Upper lobe of left lung (tissue), 6 donors: ENCODE measurements at regions not wholly inside any gene's neighbourhood (a gene's known extent, or its start where the extent isn't known, plus 50 kb on each side); places are given as distances from the start of the nearest gene placed in this dataset.

ENCODE experiments used
- ATAC-seq, 2 donors: fragments of 200-7000 bp; cut with Tn5 transposase; one replicate each; pipeline ENCODE4 v1.9.1; 2022; ENCODE audit warnings: mild to moderate bottlenecking in 2 of 2, moderate library complexity in 2 of 2; ENCODE audit not compliant: low FRiP score in 2 of 2
- DNase-seq, 2 donors: peaks; one replicate each; pipeline ENCODE4 v3.0.0-alpha.2; 2019 to 2020
- H3K27ac ChIP-seq, 4 donors: fragments of 200-600 bp; sonication (generic); one replicate each; pipeline ENCODE4 v1.5.1; 2016 to 2019
- H3K27me3 ChIP-seq, 4 donors: fragments of 200-600 bp; sonication (generic); one replicate each; pipeline ENCODE4 v1.5.1; 2017 to 2019
- H3K36me3 ChIP-seq, 4 donors: fragments of 200-600 bp; sonication (generic); one replicate each; pipeline ENCODE4 v1.5.1; 2016 to 2019
- H3K4me1 ChIP-seq, 4 donors: fragments of 200-600 bp; sonication (generic); one replicate each; pipeline ENCODE4 v1.5.1; 2018 to 2019
- H3K4me3 ChIP-seq, 4 donors: fragments of 200-600 bp; sonication (generic); one replicate each; pipeline ENCODE4 v1.5.1; 2017 to 2019; ENCODE audit warnings: mild to moderate bottlenecking in 2 of 4, moderate library complexity in 1 of 4
- H3K9me3 ChIP-seq, 4 donors: fragments of 200-600 bp; sonication (generic); one replicate each; pipeline ENCODE4 v1.5.1; 2018 to 2019
- EP300 ChIP-seq, 4 donors: sonication (generic); formaldehyde crosslinking; IDR thresholded peaks; one replicate each; pipeline ENCODE4 v1.5.1; 2017; ENCODE audit warnings: antibody characterized with exemption in 4 of 4, control low read depth in 2 of 4
- POLR2A ChIP-seq, 4 donors: fragments of 450-650 bp; IDR thresholded peaks; one replicate each; pipeline ENCODE4 v1.5.1; 2016 to 2017; ENCODE audit warnings: antibody characterized with exemption in 4 of 4, mild to moderate bottlenecking in 2 of 4
- POLR2AphosphoS5 ChIP-seq, 2 donors: sonication (generic); formaldehyde crosslinking; IDR thresholded peaks; one replicate each; pipeline ENCODE4 v1.5.1; 2017; ENCODE audit warnings: antibody characterized with exemption in 2 of 2
- WGBS, 2 donors: methylation state at CpG; one replicate each; pipeline ENCODE4 v1.1.5; 2017 to 2018; 5-methylcytosine and 5-hydroxymethylcytosine counted together
- TF ChIP-seq, protein P1 (sequence below), 6 experiments: fragments of 450-650 bp in 4 of 6; fragments of 200-600 bp in 2 of 6; sonication (generic) in 2 of 6; IDR thresholded peaks; one replicate each; pipeline ENCODE4 v1.5.1; 2016 to 2019; ENCODE audit warnings: antibody characterized with exemption in 6 of 6
- donor health status: DM: no; HTN: no; CAD: no; lungs with moderate emphysema.
- donor health status: DM: no; HTN: yes; CAD: no; lungs with severe emphysema.

DNA sequence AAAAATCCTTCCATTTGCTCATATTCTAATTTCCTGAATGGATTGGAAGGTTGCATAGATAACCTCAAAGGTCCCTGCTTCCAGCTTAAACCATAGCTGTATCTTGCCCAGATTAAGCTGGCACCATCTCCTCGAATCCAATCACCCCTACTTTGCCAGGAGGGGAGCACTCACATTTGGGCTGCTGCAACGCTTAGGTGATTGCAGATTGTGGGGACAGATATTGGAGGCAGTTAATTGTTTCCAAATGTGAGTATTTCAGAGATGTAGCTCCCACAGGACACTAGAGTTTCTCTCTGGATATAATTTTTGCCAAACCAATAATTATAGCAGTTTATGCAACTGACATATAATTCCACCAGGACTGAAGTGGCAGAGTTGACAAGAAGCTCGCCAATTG, 53.5 kb upstream of the ACSL1 start:
- Histone ChIP-seq H3K4me1 (no peaks in the 10 kb centered on the region), H3K27me3 (no peaks in the 10 kb centered on the region), H3K27ac (no peak overlapping the region), H3K36me3 (no peaks in the 10 kb centered on the region), H3K9me3 (no peaks in the 10 kb centered on the region), H3K4me3 (no peak overlapping the region)
- DNase-seq (no peak), ATAC-seq (no peak)
- WGBS, 2 donors, result 84 to 93% methylated on average over 3 of the region's 3 CpGs
- no peak for TF ChIP-seq POLR2AphosphoS5 (IDR thresholded peaks at IDR 0.05)
- TF ChIP-seq, protein P1, sequence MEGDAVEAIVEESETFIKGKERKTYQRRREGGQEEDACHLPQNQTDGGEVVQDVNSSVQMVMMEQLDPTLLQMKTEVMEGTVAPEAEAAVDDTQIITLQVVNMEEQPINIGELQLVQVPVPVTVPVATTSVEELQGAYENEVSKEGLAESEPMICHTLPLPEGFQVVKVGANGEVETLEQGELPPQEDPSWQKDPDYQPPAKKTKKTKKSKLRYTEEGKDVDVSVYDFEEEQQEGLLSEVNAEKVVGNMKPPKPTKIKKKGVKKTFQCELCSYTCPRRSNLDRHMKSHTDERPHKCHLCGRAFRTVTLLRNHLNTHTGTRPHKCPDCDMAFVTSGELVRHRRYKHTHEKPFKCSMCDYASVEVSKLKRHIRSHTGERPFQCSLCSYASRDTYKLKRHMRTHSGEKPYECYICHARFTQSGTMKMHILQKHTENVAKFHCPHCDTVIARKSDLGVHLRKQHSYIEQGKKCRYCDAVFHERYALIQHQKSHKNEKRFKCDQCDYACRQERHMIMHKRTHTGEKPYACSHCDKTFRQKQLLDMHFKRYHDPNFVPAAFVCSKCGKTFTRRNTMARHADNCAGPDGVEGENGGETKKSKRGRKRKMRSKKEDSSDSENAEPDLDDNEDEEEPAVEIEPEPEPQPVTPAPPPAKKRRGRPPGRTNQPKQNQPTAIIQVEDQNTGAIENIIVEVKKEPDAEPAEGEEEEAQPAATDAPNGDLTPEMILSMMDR (IDR thresholded peaks at IDR 0.05), result no peak
- no peak for TF ChIP-seq EP300 (IDR thresholded peaks at IDR 0.05)
- TF ChIP-seq POLR2A (IDR thresholded peaks at IDR 0.05), result no peak

DNA sequence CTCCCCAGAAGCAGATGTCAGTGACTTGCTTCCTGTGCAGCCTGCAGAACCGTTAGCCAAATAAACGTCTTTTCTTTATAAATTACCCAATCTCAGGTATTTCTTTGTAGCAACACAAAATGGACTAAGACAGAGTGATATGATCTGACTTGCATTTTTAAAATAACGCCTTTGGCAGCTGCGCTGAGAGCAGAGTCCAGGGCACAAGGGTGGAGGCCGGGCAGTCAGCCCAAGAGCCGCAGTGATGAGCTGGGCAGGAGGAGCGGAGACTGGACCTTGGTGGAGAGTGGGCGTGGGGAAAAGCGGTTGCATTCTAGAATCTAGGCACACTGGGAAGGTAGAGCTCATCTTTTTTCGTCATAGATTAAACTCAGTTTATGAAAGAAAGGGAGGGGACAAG, 56.5 kb upstream of the ACSL1 start:
- no peaks in the 10 kb centered on the region for H3K9me3 ChIP-seq
- TF ChIP-seq, protein P1 (IDR thresholded peaks at IDR 0.05), result no peak
- TF ChIP-seq POLR2AphosphoS5 (IDR thresholded peaks at IDR 0.05) (no peak), POLR2A (IDR thresholded peaks at IDR 0.05) (no peak), EP300 (IDR thresholded peaks at IDR 0.05) (no peak)
- H3K27me3 ChIP-seq, result no peaks in the 10 kb centered on the region
- H3K4me3 ChIP-seq, result no peak overlapping the region
- WGBS, 2 donors, result 83 to 84% methylated on average over 10 of the region's 10 CpGs
- no peak for ATAC-seq
- H3K36me3 ChIP-seq, result no peaks in the 10 kb centered on the region
- no peak overlapping the region for H3K27ac ChIP-seq
- no peaks in the 10 kb centered on the region for H3K4me1 ChIP-seq
- DNase-seq, result no peak

DNA sequence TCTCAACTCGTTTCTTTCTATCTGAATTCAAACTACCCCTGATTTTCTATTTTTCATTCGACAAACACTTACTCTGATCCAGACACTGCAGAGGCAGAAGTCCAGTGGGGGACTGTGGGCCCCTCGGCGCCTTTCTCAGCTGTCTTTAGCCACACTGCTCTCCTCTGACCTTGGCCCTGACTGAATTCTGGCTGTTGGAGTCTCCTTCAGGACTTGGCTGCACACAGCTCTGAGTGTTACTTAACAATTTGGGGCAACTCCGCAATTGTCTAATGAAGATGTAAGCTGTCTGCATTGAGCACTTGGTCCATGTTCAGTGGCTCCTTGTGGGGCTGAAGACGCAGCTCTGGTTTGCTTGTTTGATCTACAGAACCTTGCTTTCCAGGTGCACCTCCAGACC, 57.3 kb upstream of the ACSL1 start:
- Histone ChIP-seq H3K27ac (no peak overlapping the region), H3K4me3 (no peak overlapping the region), H3K36me3 (no peaks in the 10 kb centered on the region), H3K27me3 (no peaks in the 10 kb centered on the region), H3K9me3 (no peaks in the 10 kb centered on the region), H3K4me1 (no peaks in the 10 kb centered on the region)
- TF ChIP-seq EP300 (IDR thresholded peaks at IDR 0.05), result no peak
- TF ChIP-seq POLR2A (IDR thresholded peaks at IDR 0.05), result no peak
- no peak for TF ChIP-seq POLR2AphosphoS5 (IDR thresholded peaks at IDR 0.05)
- ATAC-seq, result no peak
- no peak for DNase-seq
- 77 to 84% methylated on average over 5 to 6 of the region's 6 CpGs for WGBS, 2 donors

- Histone ChIP-seq H3K27me3 (no peaks in the 10 kb centered on the region), H3K9me3 (no peaks in the 10 kb centered on the region), H3K4me3 (no peak overlapping the region), H3K4me1 (peaks cover 0 to 6% (median 0%) of the 10 kb centered on the region in 4 donors), H3K27ac (no peak overlapping the region), H3K36me3 (no peaks in the 10 kb centered on the region)
- TF ChIP-seq POLR2AphosphoS5 (IDR thresholded peaks at IDR 0.05), result no peak
- TF ChIP-seq POLR2A (IDR thresholded peaks at IDR 0.05), result no peak
- TF ChIP-seq, protein P1 (IDR thresholded peaks at IDR 0.05), result no peak
- TF ChIP-seq EP300 (IDR thresholded peaks at IDR 0.05), result no peak
- DNase-seq (no peak), ATAC-seq (no peak)
- 63 to 72% methylated on average over 4 to 5 of the region's 5 CpGs for WGBS, 2 donors
These were observed 59.1 kb upstream of the ACSL1 start for GRCh38 chr4:184884883-184885282.

DNA sequence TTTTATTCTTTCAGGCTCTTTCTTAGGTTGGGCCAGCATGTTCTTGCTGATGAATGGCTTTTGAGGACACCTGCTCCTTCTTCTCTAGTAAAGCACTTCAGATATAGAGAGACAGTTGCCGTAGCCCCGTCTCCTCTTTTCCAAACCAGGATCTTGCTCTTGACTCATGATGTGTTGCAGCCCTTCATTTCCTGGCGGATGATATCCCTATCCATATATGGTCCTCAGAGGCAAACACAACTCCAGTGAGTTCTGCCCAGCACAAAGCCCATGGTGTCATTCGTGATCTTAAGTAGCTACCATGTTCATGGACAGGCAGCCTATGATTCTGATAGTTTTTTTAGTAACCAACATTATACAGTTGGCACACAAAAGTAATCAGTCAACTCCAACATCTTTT, 59.8 kb upstream of the ACSL1 start:
- Histone ChIP-seq H3K27me3 (no peaks in the 10 kb centered on the region), H3K9me3 (no peaks in the 10 kb centered on the region), H3K27ac (no peak overlapping the region), H3K36me3 (no peaks in the 10 kb centered on the region), H3K4me3 (no peak overlapping the region), H3K4me1 (peaks cover 0 to 6% (median 0%) of the 10 kb centered on the region in 4 donors)
- no peak for DNase-seq
- no peak for ATAC-seq
- 88% methylated on average over 4 of the region's 4 CpGs for WGBS, 2 donors
- TF ChIP-seq, protein P1 (IDR thresholded peaks at IDR 0.05), result no peak
- TF ChIP-seq POLR2A (IDR thresholded peaks at IDR 0.05), result no peak
- no peak for TF ChIP-seq POLR2AphosphoS5 (IDR thresholded peaks at IDR 0.05)
- TF ChIP-seq EP300 (IDR thresholded peaks at IDR 0.05), result no peak
